ENCODE measurements at regions not wholly inside any gene's neighbourhood (a gene's known extent, or its start where the extent isn't known, plus 50 kb on each side); places are given as distances from the start of the nearest gene placed in this dataset.

GRCh38 chr21:30104241-30104640, 62.4 kb downstream of the CLDN17 start:
- Histone ChIP-seq H3K27me3 (no peaks in the 10 kb centered on the region), H3K4me1 (ENCODE audit: control insufficient read depth in 1 of 2, insufficient read depth in 1 of 2, low read depth in 1 of 2, low read length in 1 of 2) (no peaks in the 10 kb centered on the region), H3K27ac (no peak overlapping the region), H3K4me3 (ENCODE audit: low read depth in 1 of 2, low read length in 1 of 2) (no peak overlapping the region), H3K9me3 (no peaks in the 10 kb centered on the region), H3K36me3 (no peaks in the 10 kb centered on the region)
- TF ChIP-seq CTCF (IDR thresholded peaks at IDR 0.05), result no peak

DNA sequence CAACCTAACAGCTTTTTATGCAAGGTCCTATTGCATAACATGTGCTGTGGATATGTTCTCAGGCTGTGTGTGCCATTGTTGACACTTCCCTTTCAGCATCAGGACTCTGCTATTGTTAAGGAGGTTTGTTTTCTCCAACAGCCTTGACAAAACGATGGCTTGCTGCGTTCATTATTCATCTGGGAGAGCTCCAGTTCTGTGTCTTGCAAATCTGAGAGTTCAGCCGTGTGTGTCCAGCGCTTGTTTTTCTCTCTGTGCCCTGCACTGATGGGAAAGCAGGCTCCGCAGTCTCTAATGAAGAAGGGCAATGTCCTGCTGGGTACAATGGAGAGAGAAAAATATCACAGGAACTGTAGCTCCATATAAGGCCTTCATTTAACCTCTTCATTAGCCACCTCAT, 63.7 kb downstream of the CLDN17 start:
- H3K27ac ChIP-seq, result no peak overlapping the region
- TF ChIP-seq CTCF (IDR thresholded peaks at IDR 0.05), result no peak
- no peak overlapping the region for H3K4me3 ChIP-seq (ENCODE audit: low read depth in 1 of 2, low read length in 1 of 2)
- no peaks in the 10 kb centered on the region for H3K27me3 ChIP-seq
- no peaks in the 10 kb centered on the region for H3K36me3 ChIP-seq
- H3K9me3 ChIP-seq, result no peaks in the 10 kb centered on the region
- no peaks in the 10 kb centered on the region for H3K4me1 ChIP-seq (ENCODE audit: control insufficient read depth in 1 of 2, insufficient read depth in 1 of 2, low read depth in 1 of 2, low read length in 1 of 2)

GRCh38 chr21:30101967-30102366, 64.6 kb downstream of the CLDN17 start:
- no peak overlapping the region for H3K27ac ChIP-seq
- no peaks in the 10 kb centered on the region for H3K27me3 ChIP-seq
- no peaks in the 10 kb centered on the region for H3K36me3 ChIP-seq
- no peak overlapping the region for H3K4me3 ChIP-seq (ENCODE audit: low read depth in 1 of 2, low read length in 1 of 2)
- H3K4me1 ChIP-seq (ENCODE audit: control insufficient read depth in 1 of 2, insufficient read depth in 1 of 2, low read depth in 1 of 2, low read length in 1 of 2), result no peaks in the 10 kb centered on the region
- H3K9me3 ChIP-seq, result no peaks in the 10 kb centered on the region
- TF ChIP-seq CTCF (IDR thresholded peaks at IDR 0.05), result no peak

DNA sequence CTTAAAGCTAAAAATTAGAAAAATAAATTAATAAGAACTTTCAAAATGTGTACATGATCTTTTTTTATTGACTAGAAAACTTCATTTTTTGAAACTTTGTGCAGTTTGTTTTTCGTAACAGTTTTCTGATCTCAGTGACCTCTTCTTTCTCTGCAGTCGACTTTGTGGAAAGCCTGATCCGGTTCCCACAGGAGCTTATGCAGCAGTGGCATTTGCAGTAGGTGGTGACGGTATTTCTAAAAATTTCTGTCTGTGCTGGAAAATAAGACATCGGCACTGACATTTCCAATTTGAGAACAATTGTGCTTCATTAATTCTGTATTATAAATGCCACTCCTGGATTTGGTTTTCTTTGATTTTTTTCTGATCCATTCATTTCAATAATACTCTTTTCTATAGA, 68.8 kb downstream of the CLDN17 start:
- H3K4me3 ChIP-seq (ENCODE audit: low read depth in 1 of 2, low read length in 1 of 2), result no peak overlapping the region
- no peak overlapping the region for H3K27ac ChIP-seq
- H3K27me3 ChIP-seq, result no peaks in the 10 kb centered on the region
- H3K4me1 ChIP-seq (ENCODE audit: control insufficient read depth in 1 of 2, insufficient read depth in 1 of 2, low read depth in 1 of 2, low read length in 1 of 2), result no peaks in the 10 kb centered on the region
- no peaks in the 10 kb centered on the region for H3K9me3 ChIP-seq
- no peak for TF ChIP-seq CTCF (IDR thresholded peaks at IDR 0.05)
- no peaks in the 10 kb centered on the region for H3K36me3 ChIP-seq

DNA sequence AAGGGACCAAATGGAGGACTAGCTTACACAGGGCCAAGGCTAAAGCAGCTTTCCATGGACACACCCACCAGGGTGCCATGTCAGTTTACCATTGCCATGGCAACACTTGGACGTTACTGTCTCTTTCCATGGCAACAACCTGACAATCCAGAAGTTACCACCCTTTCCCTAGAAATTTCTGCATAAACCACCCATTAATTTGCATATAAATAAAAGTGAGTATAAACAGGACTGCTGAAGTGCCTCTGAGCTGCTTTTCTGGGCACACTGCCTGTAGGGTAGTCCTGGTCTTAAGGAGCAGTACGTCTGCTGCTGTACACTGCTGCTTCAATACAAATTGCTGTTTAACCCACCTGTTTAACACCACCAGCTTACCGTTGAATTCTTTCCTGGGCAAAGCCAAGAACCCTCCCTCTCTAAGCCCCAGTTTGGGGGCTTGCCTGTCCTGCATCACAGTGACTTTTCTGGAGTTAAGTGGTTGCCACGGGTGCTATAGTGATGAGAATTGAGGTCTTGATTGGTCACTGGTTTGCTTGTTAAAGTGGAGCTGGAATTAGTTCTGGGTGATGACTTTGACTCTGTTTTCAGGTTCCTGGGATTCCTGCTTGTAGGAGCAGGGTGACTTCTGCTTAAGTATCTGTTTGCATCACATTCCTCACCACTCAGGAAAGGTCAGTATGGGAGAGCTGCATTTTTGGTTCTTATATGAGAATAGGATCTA, 83.2 kb downstream of the CLDN17 start:
- H3K27ac ChIP-seq, result no peak overlapping the region
- H3K27me3 ChIP-seq, result no peaks in the 10 kb centered on the region
- no peaks in the 10 kb centered on the region for H3K4me1 ChIP-seq (ENCODE audit: control insufficient read depth in 1 of 2, insufficient read depth in 1 of 2, low read depth in 1 of 2, low read length in 1 of 2)
- H3K36me3 ChIP-seq, result no peaks in the 10 kb centered on the region
- no peak overlapping the region for H3K4me3 ChIP-seq (ENCODE audit: low read depth in 1 of 2, low read length in 1 of 2)
- no peaks in the 10 kb centered on the region for H3K9me3 ChIP-seq
- no peak for TF ChIP-seq CTCF (IDR thresholded peaks at IDR 0.05)

Measured in neutrophil (primary cell).